Epidermal melanocyte (primary cell): ENCODE measurements at regions not wholly inside any gene's neighbourhood (a gene's known extent, or its start where the extent isn't known, plus 50 kb on each side); places are given as distances from the start of the nearest gene placed in this dataset.

ENCODE experiments used
- DNase-seq: peaks from one replicate; pipeline ENCODE4 v3.0.0; 2011; ENCODE audit warnings: low spot score; ENCODE audit not compliant: insufficient read length

- no peak for DNase-seq
Observed at GRCh38 chr15:61411902-61412510, 182.9 kb upstream of the RORA start.

GRCh38 chr15:61410662-61411061, 181.6 kb upstream of the RORA start:
- DNase-seq = no peak

GRCh38 chr15:61404567-61404966, 175.5 kb upstream of the RORA start:
- DNase-seq = no peak

- no peak for DNase-seq
Observed at GRCh38 chr15:61403884-61404283, 174.8 kb upstream of the RORA start.

GRCh38 chr15:61401903-61402698, 173.0 kb upstream of the RORA start:
- no peak for DNase-seq

GRCh38 chr15:61398310-61398709, 169.2 kb upstream of the RORA start:
- no peak for DNase-seq

GRCh38 chr15:61396235-61396919, 167.3 kb upstream of the RORA start:
- DNase-seq = no peak

GRCh38 chr15:61393949-61394348, 164.8 kb upstream of the RORA start:
- DNase-seq = no peak

- no peak for DNase-seq
Observed at GRCh38 chr15:61393524-61393923, 164.4 kb upstream of the RORA start.

GRCh38 chr15:61390138-61390537, 161.0 kb upstream of the RORA start:
- DNase-seq = no peak

GRCh38 chr15:61389334-61390028, 160.4 kb upstream of the RORA start:
- DNase-seq = no peak

- DNase-seq = no peak
Observed at GRCh38 chr15:61387675-61388074, 158.6 kb upstream of the RORA start.

- DNase-seq = no peak
Observed at GRCh38 chr15:61383421-61383820, 154.3 kb upstream of the RORA start.

GRCh38 chr15:61382927-61383326, 153.8 kb upstream of the RORA start:
- no peak for DNase-seq

- no peak for DNase-seq
Observed at GRCh38 chr15:61381501-61381900, 152.4 kb upstream of the RORA start.

GRCh38 chr15:61380270-61380669, 151.2 kb upstream of the RORA start:
- DNase-seq = no peak

GRCh38 chr15:61379005-61379404, 149.9 kb upstream of the RORA start:
- no peak for DNase-seq

GRCh38 chr15:61376961-61377360, 147.9 kb upstream of the RORA start:
- DNase-seq = no peak

- DNase-seq = no peak
Observed at GRCh38 chr15:61376516-61376915, 147.4 kb upstream of the RORA start.

- no peak for DNase-seq
Observed at GRCh38 chr15:61374848-61375247, 145.7 kb upstream of the RORA start.

- DNase-seq = no peak
Observed at GRCh38 chr15:61367953-61368352, 138.9 kb upstream of the RORA start.

- DNase-seq = no peak
Observed at GRCh38 chr15:61364871-61365270, 135.8 kb upstream of the RORA start.
